SK-N-SH (cell line): ENCODE measurements at regions not wholly inside any gene's neighbourhood (a gene's known extent, or its start where the extent isn't known, plus 50 kb on each side); places are given as distances from the start of the nearest gene placed in this dataset.

Experiments used
- CTCF ChIA-PET: fragments of 300-600, 350-600 bp; formaldehyde crosslinking; extraction: SDS; loops from one replicate; lab custom pipeline; 2021; lab: Yijun Ruan, JAX
- POLR2A ChIA-PET: fragments of 350-600 bp; sonication (Branson Sonifier 250); formaldehyde crosslinking; extraction: SDS; loops from one replicate; lab custom pipeline; 2020; ENCODE audit warnings: antibody characterized with exemption, inconsistent platforms; lab: Yijun Ruan, JAX
- DNase-seq: peaks from one replicate; pipeline ENCODE4 v3.0.0; 2012
- H2AFZ ChIP-seq: fragments of 200-600 bp; sonication (generic); 2 replicates; pipeline ENCODE4 v1.8.1; 2016; ENCODE audit warnings: antibody characterized with exemption, mild to moderate bottlenecking, low read depth
- H3F3A ChIP-seq: fragments of 200-600 bp; sonication (generic); replicated peaks from 2 replicates; pipeline ENCODE3; 2016; ENCODE audit warnings: antibody characterized with exemption, mild to moderate bottlenecking; ENCODE audit not compliant: insufficient read depth
- H3K27ac ChIP-seq, 2 experiments: fragments of 200-500 bp in 1 of 2; fragments of 200-600 bp in 1 of 2; sonication (Bioruptor generic) in 1 of 2; sonication (generic), shearing (Covaris generic) in 1 of 2; 2 replicates each; pipeline versions ENCODE4 v1.5.1 to v1.6.1; 2014 to 2016; ENCODE audit warnings: low read depth in 2 of 2, inconsistent platforms in 1 of 2, low read length in 1 of 2, mild to moderate bottlenecking in 1 of 2, mixed read lengths in 1 of 2
- H3K27me3 ChIP-seq: fragments of 200-600 bp; sonication (generic), shearing (Covaris generic); 2 replicates; pipeline ENCODE4 v1.6.1; 2016; ENCODE audit warnings: mixed run types; ENCODE audit not compliant: insufficient read depth
- H3K36me3 ChIP-seq, 2 experiments: fragments of 200-500 bp in 1 of 2; fragments of 200-600 bp in 1 of 2; sonication (Bioruptor generic) in 1 of 2; sonication (generic) in 1 of 2; replicated peaks in 1 of 2; 2 replicates each; pipeline versions ENCODE3 to v1.5.1; 2014 to 2016; ENCODE audit warnings: low read length in 1 of 2, mild to moderate bottlenecking in 1 of 2; ENCODE audit not compliant: insufficient read depth in 2 of 2, control insufficient read depth in 1 of 2
- H3K4me1 ChIP-seq, 2 experiments: fragments of 200-500 bp in 1 of 2; fragments of 200-600 bp in 1 of 2; sonication (Bioruptor generic) in 1 of 2; sonication (generic), shearing (Covaris generic) in 1 of 2; 2 replicates each; pipeline versions ENCODE4 v1.5.1 to v1.6.1; 2014 to 2016; ENCODE audit warnings: low read depth in 1 of 2, low read length in 1 of 2, mixed run types in 1 of 2; ENCODE audit not compliant: insufficient read depth in 2 of 2, control insufficient read depth in 1 of 2
- H3K4me2 ChIP-seq: fragments of 200-600 bp; sonication (generic), shearing (Covaris generic); 2 replicates; pipeline ENCODE4 v1.6.1; 2017; ENCODE audit warnings: mixed run types
- H3K4me3 ChIP-seq, 2 experiments: fragments of 200-500 bp in 1 of 2; fragments of 200-600 bp in 1 of 2; sonication (Bioruptor generic) in 1 of 2; sonication (generic), shearing (Covaris generic) in 1 of 2; 2 replicates each; pipeline versions ENCODE4 v1.5.1 to v1.8.1; 2014 to 2016; ENCODE audit warnings: low read depth in 2 of 2, inconsistent platforms in 1 of 2, low read length in 1 of 2, mild to moderate bottlenecking in 1 of 2, mixed read lengths in 1 of 2, moderate library complexity in 1 of 2
- H3K79me2 ChIP-seq: fragments of 200-600 bp; sonication (generic); 2 replicates; pipeline ENCODE4 v1.8.1; 2017; ENCODE audit warnings: mild to moderate bottlenecking; ENCODE audit not compliant: insufficient read depth
- H3K9ac ChIP-seq: fragments of 200-600 bp; sonication (generic); 2 replicates; pipeline ENCODE4 v1.6.1; 2017; ENCODE audit warnings: mixed run types
- H3K9me2 ChIP-seq: fragments of 200-600 bp; sonication (generic); 2 replicates; pipeline ENCODE4 v1.6.1; 2017; ENCODE audit warnings: mixed run types
- H3K9me3 ChIP-seq: fragments of 200-600 bp; sonication (generic); 2 replicates; pipeline ENCODE4 v1.6.1; 2017; ENCODE audit warnings: mixed run types, mild to moderate bottlenecking, moderate library complexity
- H4K20me1 ChIP-seq: fragments of 200-600 bp; sonication (generic); 2 replicates; pipeline ENCODE4 v1.6.1; 2017; ENCODE audit warnings: mild to moderate bottlenecking, mixed run types; ENCODE audit not compliant: insufficient read depth
- CHD2 ChIP-seq: fragments of 150-350 bp; IDR thresholded peaks from 2 replicates; pipeline ENCODE4 v1.6.1; 2018; ENCODE audit warnings: low read length; ENCODE audit not compliant: partially characterized antibody
- CTCF ChIP-seq: fragments of 200-600 bp; sonication (generic); IDR thresholded peaks from 2 replicates; pipeline ENCODE4 v1.6.1; 2017; ENCODE audit warnings: antibody characterized with exemption, mild to moderate bottlenecking, moderate library complexity
- EZH2phosphoT487 ChIP-seq: fragments of 200-600 bp; sonication (generic); IDR thresholded peaks from 2 replicates; pipeline ENCODE4 v1.6.1; 2017; ENCODE audit warnings: low read depth, mixed run types, mild to moderate bottlenecking, antibody characterized with exemption, moderate library complexity, borderline replicate concordance
- FOXJ3 ChIP-seq: sonication (generic); formaldehyde crosslinking; IDR thresholded peaks from 2 replicates; pipeline ENCODE4 v1.5.1; 2020; ENCODE audit warnings: mild to moderate bottlenecking, missing genetic modification reagents
- GABPA ChIP-seq: IDR thresholded peaks from 2 replicates; pipeline ENCODE4 v1.4.0; 2012; ENCODE audit warnings: low read depth, mild to moderate bottlenecking
- MEF2A ChIP-seq: IDR thresholded peaks from 2 replicates; pipeline ENCODE4 v1.4.0; 2012; ENCODE audit warnings: low read depth, borderline replicate concordance
- NFIC ChIP-seq: IDR thresholded peaks from 2 replicates; pipeline ENCODE4 v1.4.0; 2012; ENCODE audit warnings: borderline replicate concordance
- PBX3 ChIP-seq: IDR thresholded peaks from 2 replicates; pipeline ENCODE4; 2012
- POLR2AphosphoS5 ChIP-seq: IDR thresholded peaks from 2 replicates; pipeline ENCODE4 v1.6.1; 2012; ENCODE audit warnings: low read depth, low read length
- RAD21 ChIP-seq: IDR thresholded peaks from 2 replicates; pipeline ENCODE4 v1.6.1; 2012; ENCODE audit warnings: mild to moderate bottlenecking, low read length
- RFX5 ChIP-seq: IDR thresholded peaks from 2 replicates; pipeline ENCODE4 v1.6.1; 2012; ENCODE audit warnings: mild to moderate bottlenecking, improper control_type of control experiment, low read length
- RXRA ChIP-seq: IDR thresholded peaks from 2 replicates; pipeline ENCODE4 v1.4.0; 2012; ENCODE audit warnings: low read depth, mild to moderate bottlenecking, borderline replicate concordance
- SIN3A ChIP-seq: IDR thresholded peaks from 2 replicates; pipeline ENCODE4 v1.6.1; 2012; ENCODE audit warnings: low read depth, mild to moderate bottlenecking, low read length, moderate library complexity, borderline replicate concordance
- SMC3 ChIP-seq: IDR thresholded peaks from 2 replicates; pipeline ENCODE4 v1.6.1; 2012; ENCODE audit warnings: low read depth, low read length, improper control_type of control experiment
- TEAD4 ChIP-seq: IDR thresholded peaks from 2 replicates; pipeline ENCODE4 v1.4.0; 2012; ENCODE audit warnings: mild to moderate bottlenecking, borderline replicate concordance; ENCODE audit not compliant: insufficient read depth
- USF1 ChIP-seq: IDR thresholded peaks from 2 replicates; pipeline ENCODE4 v1.4.0; 2012; ENCODE audit warnings: low read depth, borderline replicate concordance
- ZBTB33 ChIP-seq: IDR thresholded peaks from 2 replicates; pipeline ENCODE4 v1.4.0; 2012; ENCODE audit warnings: low read depth, borderline replicate concordance
- WGBS: methylation state at CpG from one replicate; pipeline ENCODE4 v1.1.6; 2017; ENCODE audit warnings: low lambda C conversion rate; 5-methylcytosine and 5-hydroxymethylcytosine counted together

GRCh38 chr9:4923141-4923540 lies 61.9 kb upstream of the JAK2 start:
- WGBS: 49% methylated on average over 1 of the region's 1 CpG
- Histone ChIP-seq H3K9ac (no peak overlapping the region), H3K27me3 (no peaks in the 10 kb centered on the region), H3K9me3 (no peaks in the 10 kb centered on the region), H3K4me1 (no peaks in the 10 kb centered on the region), H3K4me2 (no peak overlapping the region), H3K4me3 (no peak overlapping the region), H3K9me2 (no peaks in the 10 kb centered on the region), H4K20me1 (no peaks in the 10 kb centered on the region), H2AFZ (no peak overlapping the region), H3K36me3 (no peaks in the 10 kb centered on the region), H3K79me2 (no peaks in the 10 kb centered on the region), H3F3A (no peaks in the 10 kb centered on the region), H3K27ac (no peak overlapping the region)
- no peak for DNase-seq
- TF ChIP-seq RAD21 (no peak), CTCF (no peak), RXRA (no peak), PBX3 (no peak), ZBTB33 (no peak), RFX5 (no peak), EZH2phosphoT487 (no peak), MEF2A (no peak), FOXJ3 (CRISPR knock-in tag) (no peak), SMC3 (no peak), NFIC (no peak), USF1 (no peak), GABPA (no peak), SIN3A (no peak), CHD2 (no peak), TEAD4 (no peak), POLR2AphosphoS5 (no peak)
- ChIA-PET POLR2A (no interaction called here), CTCF (interaction anchor here (0.8 to 1.3 kb wide), 2 partner anchors 52 to 158 kb away, joined by 4 read pairs; no protein-coding TSS in a partner anchor)
